WTC11 (cell line): ENCODE measurements at regions not wholly inside any gene's neighbourhood (a gene's known extent, or its start where the extent isn't known, plus 50 kb on each side); places are given as distances from the start of the nearest gene placed in this dataset.

Experiments used
- ATAC-seq: fragments of 200-7000 bp; cut with Tn5 transposase; 2 replicates; pipeline ENCODE4 v1.10.0; 2021; ENCODE audit warnings: mild to moderate bottlenecking, moderate library complexity
- CTCF ChIA-PET: fragments of 300-600 bp; sonication (Branson Sonifier 250); formaldehyde crosslinking; loops from one replicate; lab custom pipeline; 2021; ENCODE audit warnings: antibody characterized with exemption; lab: Charles Lee
- POLR2A ChIA-PET: fragments of 350-600 bp; sonication (Branson Sonifier 250); formaldehyde crosslinking; loops from one replicate; lab custom pipeline; 2021; ENCODE audit warnings: antibody characterized with exemption; lab: Charles Lee
- DNase-seq: peaks from one replicate; pipeline ENCODE4 v3.0.0; 2021; ENCODE audit warnings: low spot score
- H3K27ac Mint-ChIP-seq: 2 replicates; pipeline ENCODE4 v1.8.0; 2021; ENCODE audit warnings: mixed read lengths
- H3K27me3 Mint-ChIP-seq: 2 replicates; pipeline ENCODE4 v1.8.0; 2021; ENCODE audit warnings: low read depth, mild to moderate bottlenecking, moderate library complexity, mixed read lengths
- H3K36me3 Mint-ChIP-seq: 2 replicates; pipeline ENCODE4 v1.8.0; 2021; ENCODE audit warnings: mixed read lengths
- H3K4me1 Mint-ChIP-seq: 2 replicates; pipeline ENCODE4 v1.8.0; 2022; ENCODE audit warnings: mixed read lengths
- H3K4me3 Mint-ChIP-seq: 2 replicates; pipeline ENCODE4 v1.8.0; 2021; ENCODE audit warnings: mild to moderate bottlenecking, moderate library complexity, mixed read lengths
- H3K9me3 Mint-ChIP-seq: 2 replicates; pipeline ENCODE4 v1.8.0; 2021; ENCODE audit warnings: mixed read lengths
- CBFB ChIP-seq: sonication (generic); formaldehyde crosslinking; IDR thresholded peaks from 2 replicates; pipeline ENCODE4 v1.8.1; 2022; ENCODE audit warnings: mild to moderate bottlenecking, low read depth, missing genetic modification reagents
- ETV6 ChIP-seq: sonication (generic); formaldehyde crosslinking; IDR thresholded peaks from 2 replicates; pipeline ENCODE4 v1.8.1; 2022; ENCODE audit warnings: mild to moderate bottlenecking, missing genetic modification reagents
- KAT7 ChIP-seq: sonication (generic); formaldehyde crosslinking; IDR thresholded peaks from 2 replicates; pipeline ENCODE4 v1.8.1; 2023; ENCODE audit warnings: missing genetic modification reagents, mild to moderate bottlenecking, borderline replicate concordance
- NFE2L1 ChIP-seq: sonication (generic); formaldehyde crosslinking; IDR thresholded peaks from 2 replicates; pipeline ENCODE4 v1.8.1; 2023; ENCODE audit warnings: missing genetic modification reagents
- NR3C1 ChIP-seq: sonication (generic); formaldehyde crosslinking; conservative IDR thresholded peaks from 2 replicates; pipeline ENCODE4 v1.8.1; 2023; ENCODE audit warnings: low read depth, mild to moderate bottlenecking, missing genetic modification reagents
- SMAD3 ChIP-seq: sonication (generic); formaldehyde crosslinking; IDR thresholded peaks from 2 replicates; pipeline ENCODE4 v1.8.0; 2022; ENCODE audit warnings: missing genetic modification reagents, mild to moderate bottlenecking, borderline replicate concordance
- TCF7 ChIP-seq: sonication (generic); formaldehyde crosslinking; IDR thresholded peaks from 2 replicates; pipeline ENCODE4 v1.8.0; 2022; ENCODE audit warnings: mild to moderate bottlenecking, low read depth, missing genetic modification reagents, moderate library complexity
- ZNF138 ChIP-seq: sonication (generic); formaldehyde crosslinking; conservative IDR thresholded peaks from 2 replicates; pipeline ENCODE4 v1.8.1; 2022; ENCODE audit warnings: mild to moderate bottlenecking, moderate library complexity, missing genetic modification reagents
- ZNF263 ChIP-seq: sonication (generic); formaldehyde crosslinking; IDR thresholded peaks from 2 replicates; pipeline ENCODE4 v1.8.1; 2022; ENCODE audit warnings: low read depth, mild to moderate bottlenecking, moderate library complexity, missing genetic modification reagents
- TF ChIP-seq, protein P1 (sequence below): fragments of 250-450 bp; sonication (Bioruptor Pico); IDR thresholded peaks from 2 replicates; pipeline ENCODE4 v1.9.0; 2021; ENCODE audit warnings: mild to moderate bottlenecking, borderline replicate concordance
- TF ChIP-seq, protein P2 (sequence below): sonication (generic); formaldehyde crosslinking; IDR thresholded peaks from 2 replicates; pipeline ENCODE4 v1.8.0; 2023; ENCODE audit warnings: missing genetic modification reagents, mild to moderate bottlenecking, borderline replicate concordance
- TF ChIP-seq, protein P3 (sequence below): sonication (generic); formaldehyde crosslinking; conservative IDR thresholded peaks from 2 replicates; pipeline ENCODE4 v1.8.1; 2023; ENCODE audit warnings: mild to moderate bottlenecking, low read depth, missing genetic modification reagents, moderate library complexity
- TF ChIP-seq, protein P4 (sequence below): sonication (generic); formaldehyde crosslinking; IDR thresholded peaks from 2 replicates; pipeline ENCODE4 v1.8.1; 2022; ENCODE audit warnings: low read depth, mild to moderate bottlenecking, moderate library complexity, missing genetic modification reagents, borderline replicate concordance
- TF ChIP-seq, protein P5 (sequence below): sonication (generic); formaldehyde crosslinking; IDR thresholded peaks from 2 replicates; pipeline ENCODE4 v1.8.1; 2022; ENCODE audit warnings: missing genetic modification reagents, borderline replicate concordance

DNA sequence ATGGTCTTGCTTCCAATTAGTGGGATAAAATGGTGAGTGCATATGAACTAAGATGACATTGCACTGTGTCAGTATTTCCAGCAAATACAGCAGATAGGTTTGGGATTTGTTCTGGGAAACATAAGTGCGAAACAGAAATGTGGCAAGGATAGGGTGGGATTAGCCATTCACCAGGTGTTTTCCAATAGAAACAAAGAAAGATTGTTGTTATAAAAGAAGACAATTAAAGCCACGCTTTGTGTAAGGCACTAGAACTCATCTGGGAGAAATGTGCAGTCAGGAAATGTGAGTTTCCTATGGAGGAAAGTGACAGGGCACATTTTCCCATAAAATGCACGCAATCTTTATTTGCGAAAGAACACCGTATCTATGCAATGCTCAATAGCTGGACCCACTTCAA lies 1547.8 kb downstream of the EFNB2 start (continued):
- no peak for TF ChIP-seq ZNF138 (CRISPR knock-in tag)
- TF ChIP-seq, protein P1, sequence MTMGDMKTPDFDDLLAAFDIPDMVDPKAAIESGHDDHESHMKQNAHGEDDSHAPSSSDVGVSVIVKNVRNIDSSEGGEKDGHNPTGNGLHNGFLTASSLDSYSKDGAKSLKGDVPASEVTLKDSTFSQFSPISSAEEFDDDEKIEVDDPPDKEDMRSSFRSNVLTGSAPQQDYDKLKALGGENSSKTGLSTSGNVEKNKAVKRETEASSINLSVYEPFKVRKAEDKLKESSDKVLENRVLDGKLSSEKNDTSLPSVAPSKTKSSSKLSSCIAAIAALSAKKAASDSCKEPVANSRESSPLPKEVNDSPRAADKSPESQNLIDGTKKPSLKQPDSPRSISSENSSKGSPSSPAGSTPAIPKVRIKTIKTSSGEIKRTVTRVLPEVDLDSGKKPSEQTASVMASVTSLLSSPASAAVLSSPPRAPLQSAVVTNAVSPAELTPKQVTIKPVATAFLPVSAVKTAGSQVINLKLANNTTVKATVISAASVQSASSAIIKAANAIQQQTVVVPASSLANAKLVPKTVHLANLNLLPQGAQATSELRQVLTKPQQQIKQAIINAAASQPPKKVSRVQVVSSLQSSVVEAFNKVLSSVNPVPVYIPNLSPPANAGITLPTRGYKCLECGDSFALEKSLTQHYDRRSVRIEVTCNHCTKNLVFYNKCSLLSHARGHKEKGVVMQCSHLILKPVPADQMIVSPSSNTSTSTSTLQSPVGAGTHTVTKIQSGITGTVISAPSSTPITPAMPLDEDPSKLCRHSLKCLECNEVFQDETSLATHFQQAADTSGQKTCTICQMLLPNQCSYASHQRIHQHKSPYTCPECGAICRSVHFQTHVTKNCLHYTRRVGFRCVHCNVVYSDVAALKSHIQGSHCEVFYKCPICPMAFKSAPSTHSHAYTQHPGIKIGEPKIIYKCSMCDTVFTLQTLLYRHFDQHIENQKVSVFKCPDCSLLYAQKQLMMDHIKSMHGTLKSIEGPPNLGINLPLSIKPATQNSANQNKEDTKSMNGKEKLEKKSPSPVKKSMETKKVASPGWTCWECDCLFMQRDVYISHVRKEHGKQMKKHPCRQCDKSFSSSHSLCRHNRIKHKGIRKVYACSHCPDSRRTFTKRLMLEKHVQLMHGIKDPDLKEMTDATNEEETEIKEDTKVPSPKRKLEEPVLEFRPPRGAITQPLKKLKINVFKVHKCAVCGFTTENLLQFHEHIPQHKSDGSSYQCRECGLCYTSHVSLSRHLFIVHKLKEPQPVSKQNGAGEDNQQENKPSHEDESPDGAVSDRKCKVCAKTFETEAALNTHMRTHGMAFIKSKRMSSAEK (CRISPR knock-in tag): no peak

DNA sequence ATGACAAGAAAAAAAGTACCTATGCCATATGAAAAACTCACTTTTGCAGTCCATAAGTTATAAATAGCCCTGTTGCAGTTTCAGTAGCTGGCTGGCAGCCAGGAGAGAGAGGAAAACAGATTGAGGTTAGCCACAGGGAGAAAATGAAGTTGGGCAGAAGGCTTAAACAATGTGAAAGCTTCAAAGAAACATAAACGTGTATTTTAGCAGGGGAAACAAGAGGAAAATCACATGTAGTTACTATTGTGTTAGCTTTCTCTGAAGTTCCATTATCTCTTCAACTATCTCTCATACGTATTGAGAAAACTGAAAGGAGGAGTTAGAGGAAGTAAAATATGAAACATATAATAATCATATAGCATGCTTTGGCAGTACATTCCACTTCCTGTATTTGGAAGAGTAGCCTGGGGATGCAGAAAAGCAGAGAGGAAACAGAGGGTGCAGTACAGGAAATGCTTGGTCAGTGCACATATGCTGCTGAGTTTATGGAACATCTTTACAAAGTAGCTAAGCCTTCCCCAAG lies 1551.1 kb downstream of the EFNB2 start:
- no peaks in the 10 kb centered on the region for H3K27me3 Mint-ChIP-seq
- H3K4me3 Mint-ChIP-seq: no peak overlapping the region
- H3K4me1 Mint-ChIP-seq: no peaks in the 10 kb centered on the region
- H3K27ac Mint-ChIP-seq: no peak overlapping the region
- no peak for ATAC-seq
- H3K9me3 Mint-ChIP-seq: no peaks in the 10 kb centered on the region
- POLR2A ChIA-PET: no interaction called here
- DNase-seq: no peak
- CTCF ChIA-PET: no interaction called here
- H3K36me3 Mint-ChIP-seq: no peaks in the 10 kb centered on the region
- TF ChIP-seq, protein P2, sequence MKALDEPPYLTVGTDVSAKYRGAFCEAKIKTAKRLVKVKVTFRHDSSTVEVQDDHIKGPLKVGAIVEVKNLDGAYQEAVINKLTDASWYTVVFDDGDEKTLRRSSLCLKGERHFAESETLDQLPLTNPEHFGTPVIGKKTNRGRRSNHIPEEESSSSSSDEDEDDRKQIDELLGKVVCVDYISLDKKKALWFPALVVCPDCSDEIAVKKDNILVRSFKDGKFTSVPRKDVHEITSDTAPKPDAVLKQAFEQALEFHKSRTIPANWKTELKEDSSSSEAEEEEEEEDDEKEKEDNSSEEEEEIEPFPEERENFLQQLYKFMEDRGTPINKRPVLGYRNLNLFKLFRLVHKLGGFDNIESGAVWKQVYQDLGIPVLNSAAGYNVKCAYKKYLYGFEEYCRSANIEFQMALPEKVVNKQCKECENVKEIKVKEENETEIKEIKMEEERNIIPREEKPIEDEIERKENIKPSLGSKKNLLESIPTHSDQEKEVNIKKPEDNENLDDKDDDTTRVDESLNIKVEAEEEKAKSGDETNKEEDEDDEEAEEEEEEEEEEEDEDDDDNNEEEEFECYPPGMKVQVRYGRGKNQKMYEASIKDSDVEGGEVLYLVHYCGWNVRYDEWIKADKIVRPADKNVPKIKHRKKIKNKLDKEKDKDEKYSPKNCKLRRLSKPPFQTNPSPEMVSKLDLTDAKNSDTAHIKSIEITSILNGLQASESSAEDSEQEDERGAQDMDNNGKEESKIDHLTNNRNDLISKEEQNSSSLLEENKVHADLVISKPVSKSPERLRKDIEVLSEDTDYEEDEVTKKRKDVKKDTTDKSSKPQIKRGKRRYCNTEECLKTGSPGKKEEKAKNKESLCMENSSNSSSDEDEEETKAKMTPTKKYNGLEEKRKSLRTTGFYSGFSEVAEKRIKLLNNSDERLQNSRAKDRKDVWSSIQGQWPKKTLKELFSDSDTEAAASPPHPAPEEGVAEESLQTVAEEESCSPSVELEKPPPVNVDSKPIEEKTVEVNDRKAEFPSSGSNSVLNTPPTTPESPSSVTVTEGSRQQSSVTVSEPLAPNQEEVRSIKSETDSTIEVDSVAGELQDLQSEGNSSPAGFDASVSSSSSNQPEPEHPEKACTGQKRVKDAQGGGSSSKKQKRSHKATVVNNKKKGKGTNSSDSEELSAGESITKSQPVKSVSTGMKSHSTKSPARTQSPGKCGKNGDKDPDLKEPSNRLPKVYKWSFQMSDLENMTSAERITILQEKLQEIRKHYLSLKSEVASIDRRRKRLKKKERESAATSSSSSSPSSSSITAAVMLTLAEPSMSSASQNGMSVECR: no peak
- TF ChIP-seq SMAD3 (CRISPR knock-in tag): no peak
- TF ChIP-seq ETV6 (CRISPR knock-in tag): no peak
- no peak for TF ChIP-seq KAT7 (CRISPR knock-in tag)
- TF ChIP-seq, protein P3, sequence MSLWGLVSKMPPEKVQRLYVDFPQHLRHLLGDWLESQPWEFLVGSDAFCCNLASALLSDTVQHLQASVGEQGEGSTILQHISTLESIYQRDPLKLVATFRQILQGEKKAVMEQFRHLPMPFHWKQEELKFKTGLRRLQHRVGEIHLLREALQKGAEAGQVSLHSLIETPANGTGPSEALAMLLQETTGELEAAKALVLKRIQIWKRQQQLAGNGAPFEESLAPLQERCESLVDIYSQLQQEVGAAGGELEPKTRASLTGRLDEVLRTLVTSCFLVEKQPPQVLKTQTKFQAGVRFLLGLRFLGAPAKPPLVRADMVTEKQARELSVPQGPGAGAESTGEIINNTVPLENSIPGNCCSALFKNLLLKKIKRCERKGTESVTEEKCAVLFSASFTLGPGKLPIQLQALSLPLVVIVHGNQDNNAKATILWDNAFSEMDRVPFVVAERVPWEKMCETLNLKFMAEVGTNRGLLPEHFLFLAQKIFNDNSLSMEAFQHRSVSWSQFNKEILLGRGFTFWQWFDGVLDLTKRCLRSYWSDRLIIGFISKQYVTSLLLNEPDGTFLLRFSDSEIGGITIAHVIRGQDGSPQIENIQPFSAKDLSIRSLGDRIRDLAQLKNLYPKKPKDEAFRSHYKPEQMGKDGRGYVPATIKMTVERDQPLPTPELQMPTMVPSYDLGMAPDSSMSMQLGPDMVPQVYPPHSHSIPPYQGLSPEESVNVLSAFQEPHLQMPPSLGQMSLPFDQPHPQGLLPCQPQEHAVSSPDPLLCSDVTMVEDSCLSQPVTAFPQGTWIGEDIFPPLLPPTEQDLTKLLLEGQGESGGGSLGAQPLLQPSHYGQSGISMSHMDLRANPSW (CRISPR knock-in tag): no peak
- TF ChIP-seq NR3C1 (CRISPR knock-in tag): no peak
- TF ChIP-seq, protein P1 (CRISPR knock-in tag): no peak
- no peak for TF ChIP-seq CBFB (CRISPR knock-in tag)
- TF ChIP-seq TCF7: no peak
- TF ChIP-seq, protein P4, sequence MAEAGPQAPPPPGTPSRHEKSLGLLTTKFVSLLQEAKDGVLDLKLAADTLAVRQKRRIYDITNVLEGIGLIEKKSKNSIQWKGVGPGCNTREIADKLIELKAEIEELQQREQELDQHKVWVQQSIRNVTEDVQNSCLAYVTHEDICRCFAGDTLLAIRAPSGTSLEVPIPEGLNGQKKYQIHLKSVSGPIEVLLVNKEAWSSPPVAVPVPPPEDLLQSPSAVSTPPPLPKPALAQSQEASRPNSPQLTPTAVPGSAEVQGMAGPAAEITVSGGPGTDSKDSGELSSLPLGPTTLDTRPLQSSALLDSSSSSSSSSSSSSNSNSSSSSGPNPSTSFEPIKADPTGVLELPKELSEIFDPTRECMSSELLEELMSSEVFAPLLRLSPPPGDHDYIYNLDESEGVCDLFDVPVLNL (CRISPR knock-in tag): no peak
- TF ChIP-seq, protein P5, sequence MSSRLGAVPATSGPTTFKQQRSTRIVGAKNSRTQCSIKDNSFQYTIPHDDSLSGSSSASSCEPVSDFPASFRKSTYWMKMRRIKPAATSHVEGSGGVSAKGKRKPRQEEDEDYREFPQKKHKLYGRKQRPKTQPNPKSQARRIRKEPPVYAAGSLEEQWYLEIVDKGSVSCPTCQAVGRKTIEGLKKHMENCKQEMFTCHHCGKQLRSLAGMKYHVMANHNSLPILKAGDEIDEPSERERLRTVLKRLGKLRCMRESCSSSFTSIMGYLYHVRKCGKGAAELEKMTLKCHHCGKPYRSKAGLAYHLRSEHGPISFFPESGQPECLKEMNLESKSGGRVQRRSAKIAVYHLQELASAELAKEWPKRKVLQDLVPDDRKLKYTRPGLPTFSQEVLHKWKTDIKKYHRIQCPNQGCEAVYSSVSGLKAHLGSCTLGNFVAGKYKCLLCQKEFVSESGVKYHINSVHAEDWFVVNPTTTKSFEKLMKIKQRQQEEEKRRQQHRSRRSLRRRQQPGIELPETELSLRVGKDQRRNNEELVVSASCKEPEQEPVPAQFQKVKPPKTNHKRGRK (CRISPR knock-in tag): no peak
- TF ChIP-seq ZNF263 (CRISPR knock-in tag): no peak
- TF ChIP-seq NFE2L1 (CRISPR knock-in tag): no peak
